OCI-LY1 (cell line): ENCODE measurements at regions not wholly inside any gene's neighbourhood (a gene's known extent, or its start where the extent isn't known, plus 50 kb on each side); places are given as distances from the start of the nearest gene placed in this dataset.

Source experiments
- CTCF ChIP-seq: fragments of 200-600 bp; sonication (generic), shearing (Covaris generic); IDR thresholded peaks from 2 replicates; pipeline ENCODE4 v1.5.1; 2017; ENCODE audit warnings: mild to moderate bottlenecking, antibody characterized with exemption, low read length, moderate library complexity, mixed read lengths
- EZH2 ChIP-seq: fragments of 200-600 bp; sonication (generic), shearing (Covaris generic); IDR thresholded peaks from 2 replicates; pipeline ENCODE4 v1.8.0; 2017; ENCODE audit warnings: borderline replicate concordance, mixed run types, mild to moderate bottlenecking, antibody characterized with exemption, low read length, moderate library complexity, mixed read lengths

- TF ChIP-seq CTCF (no peak), EZH2 (no peak)
These were observed 816.8 kb upstream of the PCDH9 start for GRCh38 chr13:68046903-68047302.
